Panc1 (cell line): ENCODE measurements at regions not wholly inside any gene's neighbourhood (a gene's known extent, or its start where the extent isn't known, plus 50 kb on each side); places are given as distances from the start of the nearest gene placed in this dataset.

Experiments
- ATAC-seq: fragments of 200-7000 bp; cut with Tn5 transposase; 2 replicates; pipeline ENCODE4 v1.9.1; 2020; ENCODE audit warnings: mild to moderate bottlenecking, moderate library complexity
- BruUV-seq: library from RNA; stranded (reverse); fragments of 400-500 nt; replicated peaks from 2 replicates; lab custom pipeline; 2021; lab: Mats Ljungman, UMichigan
- CTCF ChIA-PET: fragments of 300-600 bp; sonication (Branson Sonifier 250); formaldehyde crosslinking; loops from one replicate; lab custom pipeline; 2022; ENCODE audit warnings: antibody characterized with exemption; lab: Charles Lee
- POLR2A ChIA-PET: fragments of 300-600 bp; sonication (Branson Sonifier 250); formaldehyde crosslinking; loops from one replicate; lab custom pipeline; 2022; ENCODE audit warnings: antibody characterized with exemption; lab: Charles Lee
- DNase-seq: peaks from one replicate; pipeline ENCODE4 v3.0.0-alpha.2; 2010; ENCODE audit warnings: low read depth, low spot score
- H3K27ac ChIP-seq: 2 replicates; pipeline ENCODE4 v1.5.1; 2011; ENCODE audit warnings: mild to moderate bottlenecking, low read length, inconsistent platforms
- H3K27me3 ChIP-seq: fragments of 200-500 bp; sonication (Bioruptor generic); 2 replicates; pipeline ENCODE4 v1.6.0; 2014; ENCODE audit warnings: low read length, inconsistent platforms; ENCODE audit not compliant: control insufficient read depth, insufficient read depth
- H3K36me3 ChIP-seq: fragments of 200-500 bp; sonication (Bioruptor generic); 2 replicates; pipeline ENCODE4 v1.5.1; 2014; ENCODE audit warnings: inconsistent platforms, mild to moderate bottlenecking, low read length, moderate library complexity; ENCODE audit not compliant: control insufficient read depth, insufficient read depth
- H3K4me1 ChIP-seq: 2 replicates; pipeline ENCODE4 v1.5.1; 2011; ENCODE audit warnings: inconsistent platforms, mild to moderate bottlenecking, low read length, moderate library complexity; ENCODE audit not compliant: control insufficient read depth, insufficient read depth
- H3K4me3 ChIP-seq, 2 experiments: 2 replicates each; pipeline ENCODE4 v1.5.1; 2011 to 2012; ENCODE audit warnings: low read depth in 2 of 2, low read length in 2 of 2, mild to moderate bottlenecking in 2 of 2, inconsistent platforms in 1 of 2, moderate library complexity in 1 of 2
- H3K9me3 ChIP-seq: fragments of 200-500 bp; sonication (Bioruptor generic); 2 replicates; pipeline ENCODE4 v1.5.1; 2014; ENCODE audit warnings: low read depth, mild to moderate bottlenecking, inconsistent platforms, low read length, moderate library complexity; ENCODE audit not compliant: control insufficient read depth, insufficient read depth
- CTCF ChIP-seq: fragments of 450-650 bp; IDR thresholded peaks from 2 replicates; pipeline ENCODE4 v1.5.1; 2017; ENCODE audit warnings: mild to moderate bottlenecking
- POLR2AphosphoS5 ChIP-seq: IDR thresholded peaks from 2 replicates; pipeline ENCODE4 v1.6.1; 2012; ENCODE audit warnings: mild to moderate bottlenecking, low read depth, low read length, moderate library complexity
- REST ChIP-seq, 2 experiments: IDR thresholded peaks; 2 replicates each; pipeline ENCODE4 v1.6.1; 2011 to 2012; ENCODE audit warnings: low read depth in 2 of 2, control low read depth in 1 of 2, low read length in 1 of 2, mild to moderate bottlenecking in 1 of 2, moderate library complexity in 1 of 2; ENCODE audit not compliant: insufficient read depth in 1 of 2
- SIN3A ChIP-seq: IDR thresholded peaks from 2 replicates; pipeline ENCODE4 v1.6.1; 2012; ENCODE audit warnings: low read depth, mild to moderate bottlenecking, low read length, moderate library complexity, borderline replicate concordance; ENCODE audit not compliant: insufficient read depth
- TCF7L2 ChIP-seq: IDR thresholded peaks from 2 replicates; pipeline ENCODE4 v1.6.1; 2011; ENCODE audit warnings: mild to moderate bottlenecking, low read depth, low read length, inconsistent platforms
- in situ Hi-C: cut with HindIII; loops from 2 replicates; pipeline ENCODE4 v1.10.0; 2016; ENCODE audit warnings: low sequenced_read_pairs, low pct_unique_long_range_greater_than_20kb
- intact Hi-C: fragments of 100-400 bp; cut with micrococcal nuclease; formaldehyde crosslinking; loops from one replicate; pipeline ENCODE4 v1.10.0; 2022; ENCODE audit not compliant: unreplicated experiment

- TF ChIP-seq SIN3A (no peak), REST (IDR thresholded peaks at IDR 0.05; ENCODE audit: insufficient read depth in 1 of 2, low read depth in 2 of 2, low read length in 1 of 2) (no peak), POLR2AphosphoS5 (no peak), TCF7L2 (no peak), CTCF (no peak)
- H3K4me3 ChIP-seq, result no peak overlapping the region
- no peaks in the 10 kb centered on the region for H3K27me3 ChIP-seq
- intact Hi-C loops, result no loop called here
- ATAC-seq (no peak), DNase-seq (no peak)
- POLR2A ChIA-PET, result no interaction called here
- CTCF ChIA-PET, result no interaction called here
- no peaks in the 10 kb centered on the region for H3K36me3 ChIP-seq
- H3K4me1 ChIP-seq, result no peaks in the 10 kb centered on the region; the same call in 1 of the 2 replicates
- no TSS peak for BruUV-seq
- no peaks in the 10 kb centered on the region for H3K9me3 ChIP-seq
- in situ Hi-C loops, result no loop called here
- H3K27ac ChIP-seq, result no peak overlapping the region
These were observed 87.9 kb downstream of the GLI2 start for GRCh38 chr2:120823551-120823950.

- in situ Hi-C loops, result no loop called here
- DNase-seq, result no peak
These were observed 88.6 kb downstream of the GLI2 start for GRCh38 chr2:120824246-120824645.

More at GRCh38 chr2:120824246-120824645, 88.6 kb downstream of the GLI2 start:
- H3K9me3 ChIP-seq, result no peaks in the 10 kb centered on the region
- ATAC-seq, result no peak
- intact Hi-C loops, result no loop called here
- no TSS peak for BruUV-seq
- H3K4me1 ChIP-seq, result no peaks in the 10 kb centered on the region; the same call in 1 of the 2 replicates
- H3K36me3 ChIP-seq, result no peaks in the 10 kb centered on the region
- CTCF ChIA-PET, result no interaction called here
- no peak overlapping the region for H3K4me3 ChIP-seq
- H3K27ac ChIP-seq, result no peak overlapping the region
- TF ChIP-seq CTCF (no peak), POLR2AphosphoS5 (no peak), SIN3A (no peak), REST (IDR thresholded peaks at IDR 0.05; ENCODE audit: insufficient read depth in 1 of 2, low read depth in 2 of 2, low read length in 1 of 2) (no peak), TCF7L2 (no peak)
- no peaks in the 10 kb centered on the region for H3K27me3 ChIP-seq
- POLR2A ChIA-PET, result interaction anchor here (0.6 kb wide), 1 partner anchor 24 kb away, joined by 4 read pairs; no protein-coding TSS in a partner anchor
